T-helper 1 cell treated with Interleukin-12 subunit alpha and Interleukin-12 subunit beta and Interleukin-4 antibody, amounts not matched to agents 30 μg/mL and 1 μg/mL, for 36 hours (primary cell): ENCODE measurements at regions not wholly inside any gene's neighbourhood (a gene's known extent, or its start where the extent isn't known, plus 50 kb on each side); places are given as distances from the start of the nearest gene placed in this dataset.
A peak's percentile ranks its signal among the peaks of the same experiment; 100 is the strongest.
"Not testable (repeated sequence)": the region's sequence is repeated elsewhere in the genome, so short reads cannot be mapped to it uniquely, and the experiment has no call there.

Experiments used
- H3K27ac Mint-ChIP-seq: one replicate; pipeline ENCODE4 v1.8.0; 2021; ENCODE audit warnings: mild to moderate bottlenecking, mixed read lengths
- H3K27me3 Mint-ChIP-seq: one replicate; pipeline ENCODE4 v1.8.0; 2021; ENCODE audit warnings: low read depth, mixed read lengths
- H3K36me3 Mint-ChIP-seq: one replicate; pipeline ENCODE4 v1.8.0; 2021; ENCODE audit warnings: low read depth, mixed read lengths
- H3K4me1 Mint-ChIP-seq: one replicate; pipeline ENCODE4 v1.8.0; 2021; ENCODE audit warnings: low read depth, mixed read lengths
- H3K4me3 Mint-ChIP-seq: one replicate; pipeline ENCODE4 v1.8.0; 2021; ENCODE audit warnings: mild to moderate bottlenecking, moderate library complexity, mixed read lengths
- H3K9me3 Mint-ChIP-seq: one replicate; pipeline ENCODE4 v1.8.0; 2021; ENCODE audit warnings: mixed read lengths

DNA sequence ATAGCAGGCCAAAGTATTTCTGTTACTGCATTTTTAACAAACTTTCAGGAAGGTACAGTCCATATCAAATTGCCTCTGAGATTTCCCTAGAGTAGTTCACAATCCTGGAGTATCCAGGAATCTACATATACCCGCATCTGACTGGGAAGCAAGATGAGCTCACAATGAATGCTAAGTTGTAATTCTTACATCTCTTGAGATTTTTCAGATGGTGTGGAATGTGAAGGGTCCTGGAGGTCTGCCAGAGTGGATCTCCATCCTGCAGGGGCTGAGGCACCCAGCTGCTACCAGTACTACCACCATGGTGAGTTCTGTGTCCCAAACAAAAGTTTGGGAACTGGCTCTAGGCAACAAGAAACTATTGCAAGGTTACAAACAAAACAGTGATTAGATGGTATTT lies 156.7 kb upstream of the CCDC54 start:
- H3K9me3 Mint-ChIP-seq = no peaks in the 10 kb centered on the region
- H3K4me3 Mint-ChIP-seq = no peak overlapping the region
- H3K27me3 Mint-ChIP-seq = peaks cover 16% of the 10 kb centered on the region
- no peaks in the 10 kb centered on the region for H3K36me3 Mint-ChIP-seq
- H3K27ac Mint-ChIP-seq = no peak overlapping the region
- H3K4me1 Mint-ChIP-seq = no peaks in the 10 kb centered on the region

DNA sequence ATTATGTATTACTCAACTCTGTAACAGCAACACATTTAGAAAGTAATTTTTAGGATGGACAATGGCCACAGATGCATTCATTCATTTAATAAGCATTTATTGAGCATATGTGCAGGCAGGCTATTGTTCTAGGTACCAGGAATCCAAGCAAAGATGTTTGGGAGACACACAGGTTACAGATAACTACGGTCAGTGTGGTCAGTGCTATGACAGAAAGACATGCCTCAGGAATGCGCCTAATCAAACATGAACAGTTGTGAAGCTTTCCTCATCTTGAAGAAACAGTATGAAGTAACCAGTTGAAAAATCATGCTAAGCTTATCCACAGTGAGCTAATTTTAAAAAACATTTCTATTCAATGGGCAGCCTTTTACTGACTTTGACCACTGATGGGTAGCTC lies 155.4 kb upstream of the CCDC54 start:
- Mint-ChIP-seq H3K4me1 (no peaks in the 10 kb centered on the region), H3K9me3 (no peaks in the 10 kb centered on the region), H3K27ac (no peak overlapping the region), H3K36me3 (no peaks in the 10 kb centered on the region), H3K27me3 (peaks cover 18% of the 10 kb centered on the region), H3K4me3 (no peak overlapping the region)

DNA sequence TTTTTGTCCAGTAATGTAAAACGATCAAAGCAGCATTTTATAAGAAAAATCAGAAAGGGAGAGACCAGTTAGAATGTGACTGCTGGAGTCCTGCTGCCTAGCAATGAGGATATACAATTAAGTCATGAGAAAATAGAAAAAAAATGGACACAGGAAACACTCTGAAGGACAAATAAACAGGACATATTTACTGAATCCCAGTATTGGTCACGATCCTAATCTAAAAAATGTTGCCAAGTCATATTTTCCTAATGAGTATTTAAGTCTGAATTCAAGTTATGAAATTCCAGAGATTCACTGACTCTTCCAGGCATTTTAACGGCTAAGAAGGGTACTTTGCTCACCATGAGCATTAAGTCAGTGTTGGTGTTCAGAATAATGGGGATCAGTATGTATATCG lies 154.3 kb upstream of the CCDC54 start:
- H3K9me3 Mint-ChIP-seq = no peaks in the 10 kb centered on the region
- no peaks in the 10 kb centered on the region for H3K36me3 Mint-ChIP-seq
- no peak overlapping the region for H3K27ac Mint-ChIP-seq
- no peaks in the 10 kb centered on the region for H3K4me1 Mint-ChIP-seq
- H3K27me3 Mint-ChIP-seq = peaks cover 27% of the 10 kb centered on the region
- no peak overlapping the region for H3K4me3 Mint-ChIP-seq

- H3K4me1 Mint-ChIP-seq = no peaks in the 10 kb centered on the region
- no peaks in the 10 kb centered on the region for H3K36me3 Mint-ChIP-seq
- peaks cover 23% of the 10 kb centered on the region for H3K27me3 Mint-ChIP-seq
- no peak overlapping the region for H3K4me3 Mint-ChIP-seq
- H3K9me3 Mint-ChIP-seq = no peaks in the 10 kb centered on the region
- H3K27ac Mint-ChIP-seq = no peak overlapping the region
Observed at GRCh38 chr3:107224026-107224596, 153.1 kb upstream of the CCDC54 start.

- Mint-ChIP-seq H3K4me1 (no peaks in the 10 kb centered on the region), H3K9me3 (no peaks in the 10 kb centered on the region), H3K27me3 (peaks cover 41% of the 10 kb centered on the region), H3K27ac (no peak overlapping the region), H3K36me3 (no peaks in the 10 kb centered on the region), H3K4me3 (no peak overlapping the region)
Observed at GRCh38 chr3:107227091-107227490, 150.1 kb upstream of the CCDC54 start.

GRCh38 chr3:107233877-107234276 lies 143.4 kb upstream of the CCDC54 start:
- not testable (repeated sequence) for H3K27ac Mint-ChIP-seq, H3K36me3 Mint-ChIP-seq, H3K4me1 Mint-ChIP-seq, H3K4me3 Mint-ChIP-seq, H3K9me3 Mint-ChIP-seq
- H3K27me3 Mint-ChIP-seq = peaks cover 42% of the 10 kb centered on the region

DNA sequence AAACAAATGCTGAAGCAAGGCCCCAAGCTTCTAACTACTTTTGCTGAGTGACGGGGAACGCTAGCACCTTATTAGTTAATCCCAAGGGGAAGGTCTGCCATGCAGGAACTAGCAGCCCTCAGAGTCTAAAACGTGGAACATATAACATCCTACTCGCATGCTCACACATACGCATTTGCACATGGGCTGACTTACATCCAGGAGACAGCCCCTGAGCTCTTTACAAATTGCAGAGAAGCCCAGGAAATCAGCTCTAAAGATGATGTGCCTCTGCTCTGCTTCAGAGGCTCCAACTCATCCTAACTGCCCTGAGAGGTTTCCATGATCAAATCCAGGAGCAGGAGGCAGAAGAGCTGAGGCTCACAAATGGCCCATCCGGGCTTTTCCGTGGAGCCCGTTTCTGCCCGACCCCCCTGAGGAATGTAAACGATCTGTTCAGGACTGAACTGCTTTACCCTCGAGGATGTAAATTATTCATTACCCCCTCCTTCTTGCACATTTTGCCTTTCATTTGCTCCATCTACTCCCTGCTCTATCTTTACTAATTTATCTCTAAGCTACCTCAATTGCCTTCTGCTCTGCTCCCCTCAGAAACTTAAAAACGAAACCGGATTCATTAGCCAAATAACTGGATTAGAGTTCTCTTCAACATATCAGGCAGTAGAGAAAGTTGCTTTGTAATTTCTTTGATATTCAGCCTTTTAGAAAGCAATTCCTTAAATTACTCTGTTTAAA lies 141.9 kb upstream of the CCDC54 start:
- Mint-ChIP-seq H3K9me3 (no peaks in the 10 kb centered on the region), H3K4me3 (peak overlapping the region; percentile 66), H3K4me1 (peaks cover 7% of the 10 kb centered on the region), H3K27ac (no peak overlapping the region), H3K36me3 (no peaks in the 10 kb centered on the region), H3K27me3 (peaks cover 43% of the 10 kb centered on the region)

GRCh38 chr3:107235928-107236315 lies 141.3 kb upstream of the CCDC54 start:
- peaks cover 9% of the 10 kb centered on the region for H3K4me1 Mint-ChIP-seq
- H3K27ac Mint-ChIP-seq = no peak overlapping the region
- H3K4me3 Mint-ChIP-seq = peak overlapping the region; percentile 66
- H3K36me3 Mint-ChIP-seq = no peaks in the 10 kb centered on the region
- H3K27me3 Mint-ChIP-seq = peaks cover 40% of the 10 kb centered on the region
- no peaks in the 10 kb centered on the region for H3K9me3 Mint-ChIP-seq

- H3K4me1 Mint-ChIP-seq = peaks cover 14% of the 10 kb centered on the region
Observed at GRCh38 chr3:107236655-107237337, 140.4 kb upstream of the CCDC54 start.

DNA sequence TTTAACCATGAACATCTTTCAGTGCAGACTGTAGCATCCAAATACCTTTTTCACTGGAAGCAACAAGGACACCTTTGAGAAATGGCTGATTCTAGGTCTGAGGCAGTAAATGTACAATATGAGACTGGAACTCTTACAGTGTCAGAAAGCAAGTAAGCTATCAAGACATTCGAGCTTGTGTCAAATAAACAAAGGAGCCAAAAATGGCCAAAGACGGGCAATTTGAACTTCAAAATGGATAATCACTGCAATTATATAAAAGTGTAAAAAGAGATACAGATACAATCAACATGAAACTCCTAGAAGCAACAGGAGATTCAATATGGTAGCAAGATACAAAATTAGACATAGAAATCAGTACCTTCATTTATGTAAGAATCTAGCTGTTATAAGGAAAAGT lies 138.5 kb upstream of the CCDC54 start:
- Mint-ChIP-seq H3K36me3 (no peaks in the 10 kb centered on the region), H3K4me3 (no peak overlapping the region), H3K27me3 (peaks cover 20% of the 10 kb centered on the region)

More at GRCh38 chr3:107236655-107237337, 140.4 kb upstream of the CCDC54 start:
- H3K27ac Mint-ChIP-seq = no peak overlapping the region
- no peak overlapping the region for H3K4me3 Mint-ChIP-seq
- H3K27me3 Mint-ChIP-seq = peaks cover 31% of the 10 kb centered on the region
- H3K9me3 Mint-ChIP-seq = no peaks in the 10 kb centered on the region
- no peaks in the 10 kb centered on the region for H3K36me3 Mint-ChIP-seq

DNA sequence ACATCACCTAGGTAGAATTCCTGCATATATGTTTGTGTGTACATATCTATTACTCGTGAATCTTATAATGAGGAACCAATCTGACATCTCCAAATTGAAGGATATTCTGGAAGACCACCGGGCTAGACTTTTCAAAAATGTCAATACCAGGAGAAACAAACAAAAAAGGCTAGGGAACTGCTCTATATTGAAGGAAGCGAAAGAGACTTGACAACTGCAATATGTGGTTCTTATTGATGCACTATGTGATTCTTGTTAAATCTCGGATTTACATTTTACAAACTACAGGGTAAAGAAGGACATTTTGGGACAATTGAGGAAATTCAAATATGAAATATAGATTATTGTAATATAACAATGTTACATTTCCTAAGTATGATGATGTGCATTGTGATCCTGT lies 137.5 kb upstream of the CCDC54 start:
- Mint-ChIP-seq H3K4me1 (peaks cover 14% of the 10 kb centered on the region), H3K27ac (no peak overlapping the region), H3K9me3 (no peaks in the 10 kb centered on the region)

More for the DNA sequence above, 138.5 kb upstream of the CCDC54 start:
- H3K4me1 Mint-ChIP-seq = peaks cover 14% of the 10 kb centered on the region
- no peak overlapping the region for H3K27ac Mint-ChIP-seq
- no peaks in the 10 kb centered on the region for H3K9me3 Mint-ChIP-seq

GRCh38 chr3:107240183-107241091 lies 136.8 kb upstream of the CCDC54 start:
- Mint-ChIP-seq H3K27me3 (peaks cover 16% of the 10 kb centered on the region), H3K36me3 (no peaks in the 10 kb centered on the region), H3K9me3 (no peaks in the 10 kb centered on the region), H3K27ac (no peak overlapping the region), H3K4me1 (peaks cover 14% of the 10 kb centered on the region), H3K4me3 (peak overlapping the region; percentile 86)

More for the DNA sequence above, 137.5 kb upstream of the CCDC54 start:
- Mint-ChIP-seq H3K27me3 (peaks cover 16% of the 10 kb centered on the region), H3K36me3 (no peaks in the 10 kb centered on the region), H3K4me3 (no peak overlapping the region)

GRCh38 chr3:107241217-107241616 lies 136.0 kb upstream of the CCDC54 start:
- no peaks in the 10 kb centered on the region for H3K36me3 Mint-ChIP-seq
- no peak overlapping the region for H3K27ac Mint-ChIP-seq
- H3K27me3 Mint-ChIP-seq = peaks cover 12% of the 10 kb centered on the region
- H3K9me3 Mint-ChIP-seq = no peaks in the 10 kb centered on the region
- H3K4me3 Mint-ChIP-seq = peak overlapping the region; percentile 86
- H3K4me1 Mint-ChIP-seq = peaks cover 9% of the 10 kb centered on the region

DNA sequence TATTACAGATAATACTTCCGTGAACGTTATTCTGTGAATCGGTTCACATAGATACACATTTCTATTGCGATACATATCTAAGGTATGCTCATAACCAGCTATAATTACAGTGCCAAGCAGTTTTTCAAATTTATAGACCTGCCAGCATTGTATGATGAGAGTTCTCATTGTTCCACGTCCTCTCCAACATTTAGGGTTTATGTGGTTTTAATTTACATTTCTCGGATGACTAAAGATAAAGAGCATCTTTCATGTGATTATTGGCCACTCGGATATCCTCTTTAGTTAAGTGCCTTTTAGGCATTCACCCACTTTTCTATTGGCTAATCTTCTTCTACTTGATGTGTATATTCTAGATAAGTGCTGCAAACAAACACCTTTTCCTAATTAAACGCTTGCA lies 134.7 kb upstream of the CCDC54 start:
- Mint-ChIP-seq H3K36me3 (no peaks in the 10 kb centered on the region), H3K27ac (no peak overlapping the region), H3K4me1 (peaks cover 9% of the 10 kb centered on the region), H3K9me3 (no peaks in the 10 kb centered on the region), H3K4me3 (no peak overlapping the region), H3K27me3 (peaks cover 12% of the 10 kb centered on the region)
